Ovary (tissue), 7 donors: ENCODE measurements at regions not wholly inside any gene's neighbourhood (a gene's known extent, or its start where the extent isn't known, plus 50 kb on each side); places are given as distances from the start of the nearest gene placed in this dataset.

Experiments used
- DNase-seq, 5 donors: peaks; one replicate each; pipeline ENCODE4 v3.0.0-alpha.2; 2019 to 2020
- H3K27ac ChIP-seq, 2 donors: fragments of 200-600 bp; one replicate each; pipeline versions ENCODE4 v1.5.1 to v1.8.0; 2019 to 2022
- H3K27me3 ChIP-seq: fragments of 200-600 bp; one replicate; pipeline ENCODE4 v1.8.0; 2022
- H3K36me3 ChIP-seq: fragments of 200-600 bp; sonication (generic); one replicate; pipeline ENCODE4 v1.5.1; 2019
- H3K4me1 ChIP-seq: one replicate; pipeline ENCODE4 v1.8.1; 2013; ENCODE audit warnings: mild to moderate bottlenecking, moderate library complexity; ENCODE audit not compliant: insufficient read depth
- H3K4me3 ChIP-seq: fragments of 200-600 bp; sonication (generic); one replicate; pipeline ENCODE4 v1.5.1; 2017
- H3K9me3 ChIP-seq, 2 donors: fragments of 200-600 bp in 1 of 2; sonication (generic) in 1 of 2; one replicate each; pipeline versions ENCODE4 v1.5.1 to v1.8.1; 2013 to 2019; ENCODE audit warnings: mild to moderate bottlenecking in 1 of 2, moderate library complexity in 1 of 2
- EP300 ChIP-seq: sonication (generic); formaldehyde crosslinking; IDR thresholded peaks from one replicate; pipeline ENCODE4 v1.6.1; 2017; ENCODE audit warnings: antibody characterized with exemption
- POLR2A ChIP-seq: fragments of 450-650 bp; IDR thresholded peaks from one replicate; pipeline ENCODE4 v1.6.1; 2017; ENCODE audit warnings: antibody characterized with exemption, mild to moderate bottlenecking, moderate library complexity
- WGBS, 3 donors: extraction: QIAGEN DNeasy Blood & Tissue Kit in 1 of 3; methylation state at CpG; one replicate each; pipeline versions ENCODE4 v1.1.5 to v1.1.7; 2013 to 2017; 5-methylcytosine and 5-hydroxymethylcytosine counted together
- intact Hi-C, 4 donors: fragments of 100-400 bp; cut with DNase I; formaldehyde crosslinking; loops; one replicate each; pipeline versions ENCODE4 v1.11.0 to v1.15.1; 2022 to 2023
- TF ChIP-seq, protein P1 (sequence below), 3 donors: fragments of 450-650 bp in 2 of 3; fragments of 200-600 bp in 1 of 3; IDR thresholded peaks; one replicate each; pipeline versions ENCODE4 v1.5.1 to v1.8.0; 2016 to 2022; ENCODE audit warnings: antibody characterized with exemption in 3 of 3, mild to moderate bottlenecking in 1 of 3
- donor health status: DM: no; HTN: no; CAD: no; lungs with moderate emphysema.
- donor health status: DM: no; HTN: no; CAD: no.
- donor health status: Bipolar disorder and iron deficiency.
- donor health status: DM: no; HTN: no; CAD: no.
- donor health status: DM: yes; HTN: yes; CAD: no.

DNA sequence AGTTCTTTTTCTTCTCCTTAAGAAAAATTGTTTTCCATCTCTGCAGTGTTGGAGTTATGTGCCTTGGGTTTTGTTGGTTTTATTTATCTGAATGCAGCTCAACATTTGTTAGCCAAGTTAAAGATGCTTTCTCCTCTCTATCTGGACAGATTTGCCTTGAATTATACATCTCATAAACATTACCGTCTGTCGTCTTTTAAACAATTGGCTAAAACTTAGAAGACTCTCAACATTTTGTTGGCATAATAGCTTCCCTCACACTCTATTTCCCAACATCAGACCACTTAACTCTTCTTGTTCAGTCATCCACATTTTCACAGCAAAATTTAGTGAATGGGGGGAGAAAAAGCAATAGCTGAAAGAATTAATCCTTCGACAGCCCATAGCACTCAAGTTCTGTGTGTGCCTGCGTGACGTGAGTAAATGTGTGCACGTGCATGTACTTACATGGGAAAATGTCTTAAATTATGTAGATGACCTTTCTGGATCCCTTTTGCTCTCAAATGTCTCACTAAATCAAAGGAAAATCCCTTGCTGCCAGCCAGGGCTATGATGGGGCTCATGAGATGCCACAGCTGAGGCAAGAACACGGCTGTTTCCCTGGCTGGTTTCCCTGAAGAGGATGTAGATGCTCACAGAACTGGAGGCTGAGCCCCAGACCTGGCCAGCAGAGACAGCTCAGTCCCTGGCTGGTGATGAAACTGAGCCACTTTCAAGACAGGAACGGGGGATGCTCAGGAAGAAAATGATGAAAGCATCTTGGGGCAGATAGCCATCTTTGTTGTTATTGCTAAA is 382.2 kb downstream of the FBXW7 start:
- intact Hi-C loops = no loop called here
- no peak for DNase-seq
- WGBS, 3 donors = 55 to 63% (median 57%) methylated on average over 8 of the region's 8 CpGs
- Histone ChIP-seq H3K4me3 (no peak overlapping the region), H3K36me3 (no peaks in the 10 kb centered on the region), H3K27ac (no peak overlapping the region), H3K9me3 (no peaks in the 10 kb centered on the region), H3K27me3 (no peaks in the 10 kb centered on the region), H3K4me1 (no peaks in the 10 kb centered on the region)
- TF ChIP-seq, protein P1, sequence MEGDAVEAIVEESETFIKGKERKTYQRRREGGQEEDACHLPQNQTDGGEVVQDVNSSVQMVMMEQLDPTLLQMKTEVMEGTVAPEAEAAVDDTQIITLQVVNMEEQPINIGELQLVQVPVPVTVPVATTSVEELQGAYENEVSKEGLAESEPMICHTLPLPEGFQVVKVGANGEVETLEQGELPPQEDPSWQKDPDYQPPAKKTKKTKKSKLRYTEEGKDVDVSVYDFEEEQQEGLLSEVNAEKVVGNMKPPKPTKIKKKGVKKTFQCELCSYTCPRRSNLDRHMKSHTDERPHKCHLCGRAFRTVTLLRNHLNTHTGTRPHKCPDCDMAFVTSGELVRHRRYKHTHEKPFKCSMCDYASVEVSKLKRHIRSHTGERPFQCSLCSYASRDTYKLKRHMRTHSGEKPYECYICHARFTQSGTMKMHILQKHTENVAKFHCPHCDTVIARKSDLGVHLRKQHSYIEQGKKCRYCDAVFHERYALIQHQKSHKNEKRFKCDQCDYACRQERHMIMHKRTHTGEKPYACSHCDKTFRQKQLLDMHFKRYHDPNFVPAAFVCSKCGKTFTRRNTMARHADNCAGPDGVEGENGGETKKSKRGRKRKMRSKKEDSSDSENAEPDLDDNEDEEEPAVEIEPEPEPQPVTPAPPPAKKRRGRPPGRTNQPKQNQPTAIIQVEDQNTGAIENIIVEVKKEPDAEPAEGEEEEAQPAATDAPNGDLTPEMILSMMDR (IDR thresholded peaks at IDR 0.05) = no peak
- TF ChIP-seq POLR2A (no peak), EP300 (no peak)

DNA sequence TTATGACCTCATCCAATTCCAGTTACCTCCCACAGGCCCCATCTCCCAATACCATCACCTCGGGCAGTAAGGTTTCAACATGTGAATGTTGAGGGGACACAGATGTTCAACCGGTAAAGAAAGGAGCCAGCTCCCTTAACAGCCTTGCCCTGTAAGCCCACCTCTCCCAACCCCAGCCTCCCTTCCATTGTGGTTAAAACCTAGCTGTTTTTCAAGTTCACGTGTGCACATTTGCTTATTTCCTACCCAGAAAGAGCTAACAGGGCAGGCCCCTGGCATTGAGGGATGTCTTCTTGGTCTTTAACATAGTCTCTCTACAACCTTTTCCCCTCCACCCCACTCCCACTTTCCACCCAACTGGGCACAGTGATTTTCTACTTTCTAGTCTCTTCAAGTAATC is 385.7 kb downstream of the FBXW7 start:
- TF ChIP-seq EP300 (no peak), POLR2A (no peak)
- TF ChIP-seq, protein P1 (IDR thresholded peaks at IDR 0.05) = no peak
- Histone ChIP-seq H3K9me3 (peaks cover 0 to 3% of the 10 kb centered on the region in 2 donors), H3K27me3 (no peaks in the 10 kb centered on the region), H3K36me3 (no peaks in the 10 kb centered on the region), H3K4me1 (no peaks in the 10 kb centered on the region), H3K27ac (no peak overlapping the region), H3K4me3 (no peak overlapping the region)
- no peak for DNase-seq
- intact Hi-C loops = no loop called here
- 68 to 77% (median 71%) methylated on average over 3 of the region's 3 CpGs for WGBS, 3 donors

DNA sequence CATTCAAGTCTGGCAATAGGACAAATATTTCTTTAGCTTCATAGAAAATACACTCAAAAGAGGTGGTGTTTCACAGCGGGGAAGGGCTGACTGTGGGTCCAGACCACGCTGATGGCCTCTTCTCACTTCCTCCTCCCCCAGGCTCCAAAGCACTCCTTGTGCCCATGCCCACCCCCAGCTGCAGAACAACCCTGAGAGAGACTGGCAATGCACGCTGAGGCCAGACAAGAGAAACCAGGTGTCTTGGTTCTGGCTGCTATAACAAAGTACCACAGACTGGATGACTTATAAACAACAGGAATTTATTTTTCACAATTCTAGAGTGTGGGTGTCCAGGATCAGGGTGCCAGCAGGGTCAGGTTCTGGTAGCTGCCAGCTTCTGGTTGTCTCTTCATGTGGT is 386.1 kb downstream of the FBXW7 start:
- no peak for DNase-seq
- H3K9me3 ChIP-seq = peaks cover 0 to 3% of the 10 kb centered on the region in 2 donors
- WGBS, 3 donors = 61 to 78% (median 78%) methylated on average over 3 of the region's 3 CpGs
- no peaks in the 10 kb centered on the region for H3K4me1 ChIP-seq
- H3K27ac ChIP-seq = no peak overlapping the region
- H3K27me3 ChIP-seq = no peaks in the 10 kb centered on the region
- H3K36me3 ChIP-seq = no peaks in the 10 kb centered on the region
- no peak overlapping the region for H3K4me3 ChIP-seq
- TF ChIP-seq, protein P1 (IDR thresholded peaks at IDR 0.05) = no peak
- TF ChIP-seq EP300 (no peak), POLR2A (no peak)
- intact Hi-C loops = no loop called here

DNA sequence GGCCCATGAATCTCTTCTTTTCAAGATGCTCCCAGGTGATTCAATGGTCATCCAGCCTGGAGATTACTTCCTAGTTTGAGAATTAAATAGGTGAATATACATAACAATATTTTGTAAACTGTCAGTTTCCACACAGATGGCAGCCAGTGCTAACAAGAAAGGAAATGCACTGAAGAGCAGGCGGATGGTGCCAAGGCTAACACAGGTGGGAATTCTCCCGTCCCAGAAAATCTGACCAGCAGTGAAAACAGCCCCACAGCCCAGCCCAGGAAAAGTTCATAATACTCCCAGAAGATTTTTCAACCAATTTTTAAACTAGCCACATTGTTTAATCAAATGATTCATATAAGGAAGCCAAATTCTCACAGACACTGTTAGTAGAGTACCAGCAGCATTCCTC is 387.2 kb upstream of the GATB start:
- H3K27me3 ChIP-seq = no peaks in the 10 kb centered on the region
- H3K36me3 ChIP-seq = no peaks in the 10 kb centered on the region
- TF ChIP-seq EP300 (no peak), POLR2A (no peak)
- TF ChIP-seq, protein P1 (IDR thresholded peaks at IDR 0.05) = no peak
- no peak for DNase-seq
- intact Hi-C loops = no loop called here
- no peaks in the 10 kb centered on the region for H3K4me1 ChIP-seq
- no peak overlapping the region for H3K27ac ChIP-seq
- H3K4me3 ChIP-seq = no peak overlapping the region
- 56 to 68% (median 64%) methylated on average over 2 of the region's 2 CpGs for WGBS, 3 donors
- peaks cover 0 to 3% of the 10 kb centered on the region in 2 donors for H3K9me3 ChIP-seq
